GM21390 (cell line): ENCODE measurements at regions not wholly inside any gene's neighbourhood (a gene's known extent, or its start where the extent isn't known, plus 50 kb on each side); places are given as distances from the start of the nearest gene placed in this dataset.

Source experiments
- ATAC-seq: cut with Tn5 transposase; IDR thresholded peaks from one replicate; pipeline ENCODE4 v1.9.1; 2021; ENCODE audit not compliant: unreplicated experiment

GRCh38 chr13:33616130-33616529, 201.8 kb upstream of the RFC3 start:
- ATAC-seq: no peak

DNA sequence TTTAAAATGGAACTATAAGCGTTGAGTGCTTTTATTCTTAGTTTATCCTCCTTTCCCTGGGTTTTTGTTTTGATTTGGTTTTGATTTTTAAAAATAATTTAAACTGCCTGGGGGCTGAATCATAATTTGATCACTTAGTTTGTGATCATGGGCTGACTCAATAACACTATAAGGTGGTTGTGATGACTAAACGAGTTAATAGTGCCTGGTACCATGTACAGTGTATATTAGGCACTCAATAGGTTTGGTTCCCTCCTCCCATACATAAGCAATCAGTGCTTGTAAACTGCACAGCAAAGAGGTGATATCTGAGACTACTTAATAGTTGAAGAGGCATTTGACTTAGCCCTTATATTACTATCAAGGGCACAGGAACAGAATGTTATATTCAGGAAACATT, 200.9 kb upstream of the RFC3 start:
- ATAC-seq: no peak

DNA sequence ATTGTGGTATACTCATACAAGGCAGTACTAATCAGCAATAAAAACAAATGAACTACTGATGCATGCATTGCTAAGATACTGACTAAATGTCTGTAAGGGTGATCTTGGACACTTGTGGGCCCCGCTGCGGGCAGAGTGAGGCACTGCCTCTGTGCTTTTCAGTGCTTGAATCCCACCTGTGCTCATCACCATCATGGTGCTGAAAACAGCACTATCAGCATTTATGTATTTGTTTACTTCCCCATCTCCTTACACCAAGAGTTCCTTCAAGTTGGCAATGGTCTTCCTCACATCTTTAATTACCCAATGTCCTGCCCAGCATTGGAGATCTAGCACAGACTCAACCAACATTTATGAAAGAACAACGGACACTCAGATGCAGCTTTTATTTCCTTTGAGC, 193.7 kb upstream of the RFC3 start:
- no peak for ATAC-seq

- ATAC-seq: no peak
Measured at GRCh38 chr13:33624740-33625139, 193.2 kb upstream of the RFC3 start.

DNA sequence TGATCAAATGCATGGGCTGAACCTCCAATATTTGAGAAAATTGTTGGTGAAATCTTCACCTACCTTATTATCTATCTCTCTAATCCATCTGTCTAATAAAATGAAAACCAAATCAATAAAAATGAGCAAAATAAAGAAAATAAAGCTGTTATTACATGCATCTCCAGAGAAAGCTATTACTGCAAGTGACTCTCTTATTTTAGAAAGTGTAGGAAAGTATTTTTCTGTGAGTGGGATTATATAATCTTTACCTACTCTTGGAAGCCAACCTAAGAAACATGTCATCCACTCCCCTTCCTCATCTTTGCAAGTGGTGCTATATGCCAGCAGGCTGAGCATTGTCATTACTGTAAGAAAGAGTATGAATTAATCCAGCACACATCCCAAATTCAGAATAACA, 191.5 kb upstream of the RFC3 start:
- no peak for ATAC-seq

DNA sequence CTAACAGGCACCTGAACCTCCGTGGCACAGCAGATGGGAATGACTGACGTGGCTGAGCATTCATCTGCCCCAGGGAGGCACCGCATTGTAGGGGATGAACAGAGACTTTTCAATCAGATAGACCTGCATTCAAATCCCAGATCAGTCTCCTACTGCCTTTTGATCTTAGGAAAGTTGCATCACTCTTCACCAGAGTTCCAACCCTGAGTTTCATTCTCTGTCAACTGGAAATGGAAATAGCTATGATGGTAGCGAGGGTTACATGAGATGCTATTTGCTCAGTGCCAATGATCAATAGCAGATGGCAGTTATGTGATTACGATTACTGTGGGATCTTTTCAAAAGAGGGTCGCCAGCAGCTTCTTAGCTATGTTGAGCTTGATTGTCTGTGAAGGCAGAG, 189.3 kb upstream of the RFC3 start:
- ATAC-seq: no peak

DNA sequence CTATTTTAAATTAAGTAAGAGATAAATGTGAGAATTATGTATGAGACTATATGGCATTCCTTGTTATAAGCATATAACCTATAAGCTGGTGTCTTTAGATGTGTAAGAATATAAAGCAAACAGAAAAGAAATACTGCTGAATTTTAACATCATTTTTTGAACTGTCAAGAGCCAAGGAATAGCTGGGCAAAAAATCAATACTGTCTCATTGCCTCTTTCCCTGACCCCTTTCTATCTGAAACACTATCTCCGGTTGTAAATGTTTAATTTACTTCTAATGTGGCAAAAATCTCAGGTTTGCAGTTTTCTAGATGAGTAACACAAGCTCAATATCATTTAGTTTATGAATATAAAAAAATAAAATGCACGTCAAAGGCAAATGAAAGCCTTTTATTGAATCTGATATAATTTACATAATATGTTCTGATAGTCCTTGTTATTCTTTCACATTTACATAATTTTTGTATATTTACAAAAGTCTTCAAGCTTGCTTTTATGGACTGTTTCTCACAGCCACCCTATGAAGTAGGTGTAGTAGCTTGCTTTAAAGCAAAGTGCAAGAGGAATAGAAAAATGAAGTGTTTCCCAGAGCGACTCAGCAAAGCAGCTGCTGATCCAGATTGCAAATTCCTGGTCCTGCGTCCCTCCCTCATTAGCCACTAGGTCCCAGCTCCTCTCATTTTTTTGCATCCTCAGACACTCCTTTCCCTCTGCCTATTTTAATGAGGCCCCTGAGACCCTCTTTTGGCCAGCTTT, 188.2 kb upstream of the RFC3 start:
- no peak for ATAC-seq

- ATAC-seq: no peak
Measured at GRCh38 chr13:33633701-33634545, 184.0 kb upstream of the RFC3 start.

- no peak for ATAC-seq
Measured at GRCh38 chr13:33634546-33634982, 183.4 kb upstream of the RFC3 start.

- ATAC-seq: no peak
Measured at GRCh38 chr13:33636243-33636642, 181.7 kb upstream of the RFC3 start.

- ATAC-seq: no peak
Measured at GRCh38 chr13:33636955-33637670, 180.8 kb upstream of the RFC3 start.

DNA sequence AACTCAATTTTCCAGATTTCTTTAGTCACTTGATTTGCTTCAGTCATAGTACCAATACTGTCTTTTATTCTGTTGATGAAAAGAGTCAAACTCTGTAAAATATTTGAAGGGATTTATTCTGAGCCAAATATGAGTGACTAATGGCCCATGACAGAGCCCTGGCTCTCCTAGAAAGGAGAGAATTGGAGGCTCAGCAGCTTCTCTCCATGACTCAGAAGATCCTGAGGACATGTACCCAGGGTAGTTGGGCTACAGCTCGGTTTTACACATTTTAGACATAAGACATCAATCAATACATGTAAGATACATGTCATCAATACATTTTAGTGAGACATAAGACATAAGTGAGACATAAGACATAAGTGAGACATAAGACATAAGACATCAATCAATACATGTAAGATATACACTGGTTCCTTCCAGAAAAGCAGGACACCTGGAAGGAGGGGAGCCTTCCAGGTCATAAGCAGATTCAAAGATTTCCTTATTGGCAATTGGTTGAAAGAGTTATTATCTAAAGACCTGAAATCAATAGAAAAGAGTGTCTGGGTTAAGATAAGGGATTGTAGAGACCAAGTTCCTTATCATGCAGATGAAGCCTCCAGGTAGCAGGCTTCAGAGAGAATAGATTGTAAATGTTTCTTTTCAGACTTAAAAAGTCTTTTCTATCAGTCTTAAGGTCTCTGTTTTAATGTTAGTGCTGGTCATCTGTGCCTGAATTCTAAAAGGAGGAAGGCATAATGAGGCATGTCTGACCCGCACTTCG, 179.8 kb upstream of the RFC3 start:
- no peak for ATAC-seq

DNA sequence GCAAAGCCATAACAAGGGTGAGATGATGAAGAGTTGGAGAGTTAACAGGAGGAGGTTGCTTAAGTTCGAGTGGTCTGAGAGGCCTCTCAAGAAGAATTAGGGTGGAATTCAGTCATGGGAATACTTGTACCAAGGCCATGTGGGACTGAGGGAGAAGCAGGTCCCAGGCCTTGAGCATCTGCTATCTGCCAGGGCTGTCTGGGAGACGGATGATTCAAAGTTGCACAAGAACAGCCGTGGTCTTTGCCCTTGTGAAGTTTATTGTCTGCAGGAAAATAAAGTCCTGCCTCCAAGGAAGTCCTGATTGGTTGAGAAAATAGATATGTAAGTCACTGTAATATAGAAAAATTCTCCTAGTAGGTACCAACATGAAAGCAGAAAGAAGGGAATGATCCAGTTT, 178.8 kb upstream of the RFC3 start:
- ATAC-seq: no peak

DNA sequence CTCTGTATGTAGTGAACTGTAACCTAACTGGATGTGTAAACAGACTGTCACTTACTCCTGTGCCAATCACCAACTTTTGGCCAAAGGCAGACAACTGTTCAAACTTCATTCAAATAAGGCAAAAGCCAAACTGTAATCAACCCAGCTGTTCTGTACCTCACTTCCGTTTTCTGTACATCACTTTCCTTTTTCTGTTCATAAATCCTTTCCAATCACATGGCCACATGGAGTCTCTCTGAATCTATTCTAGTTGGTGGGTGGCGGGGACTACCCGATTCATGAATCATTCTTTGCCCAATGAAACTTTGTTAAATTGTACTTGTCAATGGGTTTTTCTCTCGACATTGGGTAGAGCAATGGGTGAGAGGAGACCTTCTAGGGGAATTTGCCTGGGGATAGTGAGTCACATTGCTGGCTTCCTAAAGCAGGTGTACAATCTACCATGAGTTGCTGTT, 178.3 kb upstream of the RFC3 start:
- peak; percentile 68 for ATAC-seq

- ATAC-seq: no peak
Measured at GRCh38 chr13:33640832-33641231, 177.1 kb upstream of the RFC3 start.

- ATAC-seq: no peak
Measured at GRCh38 chr13:33642374-33643065, 175.4 kb upstream of the RFC3 start.

DNA sequence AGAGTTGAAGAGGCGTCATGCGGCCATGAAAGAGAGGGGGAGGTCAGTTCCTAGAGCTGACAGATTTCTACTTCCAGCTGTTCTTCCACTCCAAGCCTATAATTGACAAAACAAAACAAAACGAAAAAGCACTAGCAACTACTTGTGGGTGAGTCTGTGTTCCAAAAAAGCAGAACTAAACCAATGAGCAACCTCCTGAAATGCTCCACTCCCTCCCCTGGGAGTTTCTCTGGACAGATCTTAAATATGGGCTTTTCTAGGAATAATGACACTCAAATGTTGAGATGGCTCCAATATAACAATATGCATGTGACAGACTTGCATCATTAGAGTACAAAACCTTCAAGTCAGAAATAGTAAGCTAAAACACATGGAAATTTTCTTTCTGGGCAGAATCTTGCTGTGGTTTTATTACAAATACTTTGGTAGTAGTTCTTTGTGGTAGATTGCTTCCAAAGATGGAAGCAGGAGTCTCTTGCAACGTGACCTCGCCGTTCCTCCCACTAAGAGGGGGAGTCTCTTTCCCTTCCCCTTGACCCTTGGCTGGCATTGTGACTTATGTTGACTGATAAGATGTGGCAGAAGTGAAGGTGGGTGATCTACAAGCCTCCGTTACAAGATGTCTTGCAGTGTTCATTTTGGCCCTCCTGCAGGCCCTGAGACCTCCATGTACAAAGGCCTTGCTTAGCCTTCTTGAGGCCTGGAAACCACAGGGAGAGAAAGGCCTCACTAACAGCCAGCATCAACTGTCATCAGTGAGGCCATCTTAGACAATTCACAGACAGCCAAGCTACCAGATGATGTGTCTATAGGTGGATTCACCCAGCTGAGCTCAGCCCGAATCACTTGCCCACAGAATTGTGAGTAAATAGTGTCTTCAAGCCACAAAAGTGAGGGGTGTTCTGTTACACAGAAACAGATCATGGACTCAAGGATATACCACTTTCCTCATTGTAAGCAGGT, 173.1 kb upstream of the RFC3 start:
- ATAC-seq: no peak

DNA sequence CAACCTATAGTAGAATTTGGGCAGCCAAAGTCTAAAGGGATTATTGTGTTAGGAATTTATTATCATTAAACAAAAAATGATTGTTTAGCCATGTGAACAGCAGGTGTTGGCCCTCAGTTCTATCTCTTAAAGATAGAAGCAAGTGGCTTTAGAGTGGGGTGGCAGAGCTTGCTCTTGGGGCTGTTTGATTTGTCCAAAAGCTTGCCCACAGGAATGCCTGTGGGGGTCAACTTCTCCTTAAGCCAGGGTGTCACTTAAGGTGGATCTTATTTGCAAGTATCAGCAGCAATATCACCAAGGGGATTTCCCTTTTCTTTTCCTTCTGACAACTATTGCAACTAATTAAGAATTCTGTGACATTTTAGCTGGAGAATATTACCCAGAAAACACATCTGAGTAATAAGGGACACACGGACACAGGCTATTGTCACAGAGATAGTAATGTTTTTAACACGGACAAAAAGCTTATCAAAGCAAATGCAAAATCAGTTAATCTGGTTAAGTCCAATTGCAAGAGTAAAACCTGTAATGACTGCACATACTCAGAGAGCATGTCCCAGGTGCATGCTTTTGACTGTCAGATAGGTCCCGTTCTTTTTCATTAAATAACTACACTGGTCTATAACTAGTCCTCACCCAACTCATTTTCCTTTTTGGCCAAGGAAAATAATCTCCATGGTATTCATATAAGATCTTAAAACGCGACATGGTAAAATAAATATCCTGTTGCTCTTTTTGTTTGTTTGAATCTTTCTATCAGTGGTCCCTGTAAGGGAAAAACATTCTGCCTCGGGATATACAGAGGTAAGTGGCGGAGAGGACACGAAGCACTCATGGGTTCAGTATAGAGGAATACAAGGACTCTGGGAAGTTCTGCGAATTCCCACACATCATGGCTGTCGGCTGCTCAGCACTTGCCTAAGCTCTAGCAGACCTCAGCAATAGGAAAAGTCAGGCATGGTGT, 172.1 kb upstream of the RFC3 start:
- no peak for ATAC-seq
